H1 (cell line): ENCODE measurements at regions not wholly inside any gene's neighbourhood (a gene's known extent, or its start where the extent isn't known, plus 50 kb on each side); places are given as distances from the start of the nearest gene placed in this dataset.

Source experiments
- CTCF ChIA-PET: fragments of 300-600 bp; sonication (Branson Sonifier 250); formaldehyde crosslinking; loops from one replicate; lab custom pipeline; 2021; ENCODE audit not compliant: partially characterized antibody; lab: Charles Lee
- POLR2A ChIA-PET: fragments of 300-600 bp; sonication (Branson Sonifier 250); formaldehyde crosslinking; loops from one replicate; lab custom pipeline; 2021; ENCODE audit warnings: inconsistent platforms; ENCODE audit not compliant: partially characterized antibody; lab: Charles Lee
- DNase-seq, 2 experiments: peaks; one replicate each; pipeline versions ENCODE4 v3.0.0 to v3.0.0-alpha.2; 2010 to 2022; ENCODE audit warnings: low spot score in 2 of 2, low read depth in 1 of 2, mixed read lengths in 1 of 2
- FAIRE-seq: peaks from 2 replicates; lab custom pipeline; 2011; peaks lifted over from hg19 to GRCh38; lab: Jason Lieb, UNC
- H2AFZ ChIP-seq: 2 replicates; pipeline ENCODE4 v1.8.1; 2012; ENCODE audit warnings: low read length, inconsistent platforms
- H2AK5ac ChIP-seq: 2 replicates; pipeline ENCODE4 v1.6.1; 2013; ENCODE audit warnings: low read depth, low read length
- H2BK120ac ChIP-seq: replicated peaks from 2 replicates; pipeline ENCODE3; 2013; ENCODE audit warnings: low read depth, low read length, inconsistent platforms
- H2BK12ac ChIP-seq: 2 replicates; pipeline ENCODE4 v1.6.1; 2013; ENCODE audit warnings: low read depth, low read length
- H2BK15ac ChIP-seq: 2 replicates; pipeline ENCODE4 v1.6.1; 2013; ENCODE audit warnings: low read length
- H2BK20ac ChIP-seq: 2 replicates; pipeline ENCODE4 v1.6.1; 2013; ENCODE audit warnings: low read length
- H2BK5ac ChIP-seq: 2 replicates; pipeline ENCODE4 v1.6.1; 2013; ENCODE audit warnings: low read depth, low read length
- H3K14ac ChIP-seq: 2 replicates; pipeline ENCODE4 v1.6.1; 2013; ENCODE audit warnings: inconsistent platforms; ENCODE audit not compliant: insufficient read length
- H3K18ac ChIP-seq: 2 replicates; pipeline ENCODE4 v1.6.1; 2013; ENCODE audit warnings: low read length; ENCODE audit errors: extremely low read depth
- H3K23ac ChIP-seq: 2 replicates; pipeline ENCODE4 v1.6.1; 2013; ENCODE audit warnings: inconsistent platforms; ENCODE audit not compliant: insufficient read length
- H3K23me2 ChIP-seq: 2 replicates; pipeline ENCODE4 v1.6.1; 2013; ENCODE audit warnings: low read depth, low read length
- H3K27ac ChIP-seq: 2 replicates; pipeline ENCODE4 v1.6.1; 2011; ENCODE audit warnings: low read depth, low read length, inconsistent platforms
- H3K27me3 ChIP-seq, 4 experiments: replicated peaks in 1 of 4; 1 replicate in 1 of 4; 2 replicates in 3 of 4; pipeline versions ENCODE4 v1.6.1 to v1.8.1; 2011 to 2013; ENCODE audit warnings: low read length in 3 of 4, mild to moderate bottlenecking in 3 of 4, inconsistent platforms in 2 of 4, mixed read lengths in 2 of 4, moderate library complexity in 1 of 4; ENCODE audit not compliant: control insufficient read depth in 3 of 4, insufficient read depth in 3 of 4; ENCODE audit errors: extremely low read depth in 1 of 4
- H3K36me3 ChIP-seq, 4 experiments: 2 replicates each; pipeline versions ENCODE4 v1.6.1 to v1.8.1; 2011 to 2013; ENCODE audit warnings: mild to moderate bottlenecking in 4 of 4, low read length in 3 of 4, moderate library complexity in 2 of 4, control low read depth in 1 of 4, inconsistent platforms in 1 of 4; ENCODE audit not compliant: insufficient read depth in 4 of 4, control insufficient read depth in 2 of 4
- H3K4ac ChIP-seq: replicated peaks from 2 replicates; pipeline ENCODE3; 2013; ENCODE audit warnings: low read length, low read depth, mixed read lengths, inconsistent platforms; ENCODE audit not compliant: insufficient read length
- H3K4me1 ChIP-seq, 4 experiments: replicated peaks in 1 of 4; 1 replicate in 1 of 4; 2 replicates in 3 of 4; pipeline versions ENCODE4 v1.6.1 to v1.8.1; 2011 to 2013; ENCODE audit warnings: low read length in 3 of 4, inconsistent platforms in 2 of 4, mixed read lengths in 1 of 4; ENCODE audit not compliant: insufficient read depth in 4 of 4, control insufficient read depth in 3 of 4
- H3K4me2 ChIP-seq, 2 experiments: 2 replicates each; pipeline versions ENCODE4 v1.6.1 to v1.8.1; 2011 to 2013; ENCODE audit warnings: low read depth in 2 of 2, low read length in 2 of 2, control low read depth in 1 of 2, inconsistent platforms in 1 of 2, mild to moderate bottlenecking in 1 of 2; ENCODE audit not compliant: insufficient read depth in 1 of 2
- H3K4me3 ChIP-seq, 4 experiments: fragments of 200-600, 300-600 bp in 1 of 4; sonication (generic), shearing (Covaris generic), sonication (Bioruptor Twin) in 1 of 4; 2 replicates each; pipeline versions ENCODE4 v1.5.1 to v1.8.1; 2011 to 2016; ENCODE audit warnings: low read length in 4 of 4, low read depth in 3 of 4, control low read depth in 2 of 4, inconsistent platforms in 2 of 4, mild to moderate bottlenecking in 2 of 4, mixed read lengths in 1 of 4, moderate library complexity in 1 of 4; ENCODE audit not compliant: insufficient read depth in 2 of 4; ENCODE audit errors: extremely low read depth in 1 of 4
- H3K56ac ChIP-seq: replicated peaks from 2 replicates; pipeline ENCODE3; 2013; ENCODE audit warnings: low read depth, mild to moderate bottlenecking, mixed read lengths, low read length, inconsistent platforms; ENCODE audit not compliant: insufficient read length
- H3K79me1 ChIP-seq: 2 replicates; pipeline ENCODE4 v1.6.1; 2013; ENCODE audit warnings: low read depth, low read length, control low read depth
- H3K79me2 ChIP-seq, 2 experiments: 2 replicates each; pipeline versions ENCODE4 v1.6.1 to v1.8.1; 2012 to 2013; ENCODE audit warnings: low read length in 2 of 2, mild to moderate bottlenecking in 2 of 2, inconsistent platforms in 1 of 2; ENCODE audit not compliant: insufficient read depth in 2 of 2, control insufficient read depth in 1 of 2
- H3K9ac ChIP-seq, 4 experiments: replicated peaks in 1 of 4; 1 replicate in 1 of 4; 2 replicates in 3 of 4; pipeline versions ENCODE4 v1.6.1 to v1.8.1; 2011 to 2013; ENCODE audit warnings: low read depth in 3 of 4, low read length in 3 of 4, control low read depth in 2 of 4, mild to moderate bottlenecking in 2 of 4, moderate library complexity in 2 of 4, inconsistent platforms in 1 of 4; ENCODE audit errors: extremely low read depth in 1 of 4
- H3K9me3 ChIP-seq, 2 experiments: 2 replicates each; pipeline versions ENCODE4 v1.6.1 to v1.8.1; 2012 to 2013; ENCODE audit warnings: mild to moderate bottlenecking in 2 of 2, moderate library complexity in 2 of 2, control low read depth in 1 of 2, inconsistent platforms in 1 of 2, low read depth in 1 of 2, low read length in 1 of 2, mixed read lengths in 1 of 2; ENCODE audit not compliant: insufficient read depth in 2 of 2
- H4K20me1 ChIP-seq, 2 experiments: replicated peaks in 1 of 2; 2 replicates each; pipeline versions ENCODE3 to v1.8.1; 2011 to 2013; ENCODE audit warnings: inconsistent platforms in 2 of 2, low read length in 2 of 2, mild to moderate bottlenecking in 1 of 2; ENCODE audit not compliant: insufficient read depth in 2 of 2, control insufficient read depth in 1 of 2
- H4K5ac ChIP-seq: 2 replicates; pipeline ENCODE4 v1.6.1; 2013; ENCODE audit warnings: low read length, low read depth, mixed read lengths, inconsistent platforms; ENCODE audit not compliant: insufficient read length
- H4K8ac ChIP-seq: 2 replicates; pipeline ENCODE4 v1.8.0; 2013; ENCODE audit warnings: mild to moderate bottlenecking, moderate library complexity, low read length, inconsistent platforms; ENCODE audit not compliant: insufficient read depth; ENCODE audit errors: extremely low read depth
- H4K91ac ChIP-seq: replicated peaks from 2 replicates; pipeline ENCODE3; 2013; ENCODE audit warnings: low read length, mixed read lengths, inconsistent platforms; ENCODE audit not compliant: insufficient read length
- EP300 ChIP-seq, 2 experiments: IDR thresholded peaks; 1 replicate in 1 of 2; 2 replicates in 1 of 2; pipeline ENCODE4 v1.6.1; 2011 to 2012; ENCODE audit warnings: low read depth in 2 of 2, low read length in 2 of 2, mild to moderate bottlenecking in 2 of 2, borderline replicate concordance in 1 of 2, inconsistent platforms in 1 of 2, moderate library complexity in 1 of 2
- GTF2F1 ChIP-seq: IDR thresholded peaks from 2 replicates; pipeline ENCODE4 v1.6.1; 2012; ENCODE audit warnings: low read depth, low read length, improper control_type of control experiment, borderline replicate concordance
- MAFK ChIP-seq: IDR thresholded peaks from 2 replicates; pipeline ENCODE4 v1.6.1; 2012; ENCODE audit warnings: low read depth, mild to moderate bottlenecking, improper control_type of control experiment, low read length
- RBBP5 ChIP-seq: IDR thresholded peaks from 2 replicates; pipeline ENCODE4 v1.7.1; 2012; ENCODE audit warnings: low read depth, mild to moderate bottlenecking, inconsistent platforms, low read length, moderate library complexity, borderline replicate concordance
- SIRT6 ChIP-seq: IDR thresholded peaks from one replicate; pipeline ENCODE4 v1.7.1; 2012; ENCODE audit warnings: low read length, inconsistent platforms
- SP1 ChIP-seq: IDR thresholded peaks from 2 replicates; pipeline ENCODE4 v1.6.1; 2011; ENCODE audit warnings: low read depth, low read length
- SP4 ChIP-seq: IDR thresholded peaks from 2 replicates; pipeline ENCODE4 v1.6.1; 2012; ENCODE audit warnings: low read length, inconsistent platforms
- TAF1 ChIP-seq: IDR thresholded peaks from 2 replicates; pipeline ENCODE4 v1.6.1; 2011; ENCODE audit warnings: mild to moderate bottlenecking, low read depth, low read length
- WGBS, 2 experiments: shearing (Covaris generic) in 1 of 2; methylation state at CpG; one replicate each; pipeline versions ENCODE4 v1.1.6 to v1.1.7; 2013 to 2015; ENCODE audit warnings: low lambda C conversion rate in 2 of 2, mixed read lengths in 2 of 2, inconsistent platforms in 1 of 2, low coverage in 1 of 2, missing lambda C conversion rate in 1 of 2; ENCODE audit not compliant: insufficient replicate concordance in 2 of 2, insufficient coverage in 1 of 2, insufficient read length in 1 of 2; ENCODE audit errors: extremely low coverage in 1 of 2, missing lambda C conversion rate in 1 of 2; 5-methylcytosine and 5-hydroxymethylcytosine counted together
- TF ChIP-seq, protein P1 (sequence below), 3 experiments: IDR thresholded peaks; 1 replicate in 2 of 3; 2 replicates in 1 of 3; pipeline versions ENCODE4 v1.5.1 to v1.6.1; 2011; ENCODE audit warnings: low read length in 3 of 3, mild to moderate bottlenecking in 3 of 3, inconsistent platforms in 2 of 3, low read depth in 1 of 3, moderate library complexity in 1 of 3; ENCODE audit not compliant: insufficient read depth in 1 of 3; ENCODE audit errors: control extremely low read depth in 1 of 3

DNA sequence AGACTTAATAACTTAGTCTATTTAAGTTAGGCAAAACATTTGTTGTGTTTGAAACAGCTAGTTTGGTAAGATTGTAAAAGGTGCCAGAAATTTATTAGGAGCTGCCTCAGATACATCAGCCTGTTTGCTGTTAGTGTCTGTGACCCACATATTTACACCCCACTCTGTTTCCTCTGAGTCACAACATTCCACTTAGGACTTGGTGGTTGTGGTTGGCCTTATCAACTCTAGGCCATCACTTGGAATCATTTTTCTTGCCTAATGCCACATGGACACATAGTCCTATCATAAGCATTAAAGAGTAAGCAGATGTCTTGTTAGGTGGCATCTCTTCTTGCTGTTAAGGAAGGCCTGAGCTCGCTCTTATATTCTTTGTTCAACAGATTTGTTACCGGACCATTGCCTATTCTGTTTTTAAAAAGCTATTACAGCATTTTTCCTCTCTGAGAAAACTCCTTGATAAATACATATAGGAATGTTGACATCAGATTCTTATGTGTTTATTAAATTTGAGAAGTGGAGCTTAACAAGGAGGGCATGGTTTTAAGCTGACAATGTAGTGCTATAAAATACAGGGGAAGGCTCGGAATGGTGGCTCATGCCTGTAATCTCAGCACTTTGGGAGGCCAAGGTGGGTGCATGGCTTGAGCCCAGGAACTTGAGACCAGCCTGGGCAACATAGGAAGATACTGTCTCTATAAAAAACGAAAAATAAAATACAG, 51.2 kb upstream of the PGRMC2 start:
- H3K14ac ChIP-seq: no peak overlapping the region
- no peak overlapping the region for H2AK5ac ChIP-seq
- no peak overlapping the region for H3K23ac ChIP-seq
- no peak overlapping the region for H4K91ac ChIP-seq
- no peak overlapping the region for H3K4me3 ChIP-seq
- no peak overlapping the region for H3K4me2 ChIP-seq
- no peak overlapping the region for H4K5ac ChIP-seq
- H2BK120ac ChIP-seq: no peak overlapping the region
- no peak overlapping the region for H2AFZ ChIP-seq
- no peaks in the 10 kb centered on the region for H3K36me3 ChIP-seq
- H3K18ac ChIP-seq: no peak overlapping the region
- TF ChIP-seq TAF1: no peak
- TF ChIP-seq MAFK: no peak
- no peak for TF ChIP-seq GTF2F1
- TF ChIP-seq SIRT6: no peak
- no peak for TF ChIP-seq SP1
- TF ChIP-seq RBBP5: no peak
- TF ChIP-seq SP4: no peak
- TF ChIP-seq EP300 (IDR thresholded peaks at IDR 0.05; ENCODE audit: borderline replicate concordance in 1 of 2, low read depth in 2 of 2, low read length in 2 of 2): no peak
- TF ChIP-seq, protein P1, sequence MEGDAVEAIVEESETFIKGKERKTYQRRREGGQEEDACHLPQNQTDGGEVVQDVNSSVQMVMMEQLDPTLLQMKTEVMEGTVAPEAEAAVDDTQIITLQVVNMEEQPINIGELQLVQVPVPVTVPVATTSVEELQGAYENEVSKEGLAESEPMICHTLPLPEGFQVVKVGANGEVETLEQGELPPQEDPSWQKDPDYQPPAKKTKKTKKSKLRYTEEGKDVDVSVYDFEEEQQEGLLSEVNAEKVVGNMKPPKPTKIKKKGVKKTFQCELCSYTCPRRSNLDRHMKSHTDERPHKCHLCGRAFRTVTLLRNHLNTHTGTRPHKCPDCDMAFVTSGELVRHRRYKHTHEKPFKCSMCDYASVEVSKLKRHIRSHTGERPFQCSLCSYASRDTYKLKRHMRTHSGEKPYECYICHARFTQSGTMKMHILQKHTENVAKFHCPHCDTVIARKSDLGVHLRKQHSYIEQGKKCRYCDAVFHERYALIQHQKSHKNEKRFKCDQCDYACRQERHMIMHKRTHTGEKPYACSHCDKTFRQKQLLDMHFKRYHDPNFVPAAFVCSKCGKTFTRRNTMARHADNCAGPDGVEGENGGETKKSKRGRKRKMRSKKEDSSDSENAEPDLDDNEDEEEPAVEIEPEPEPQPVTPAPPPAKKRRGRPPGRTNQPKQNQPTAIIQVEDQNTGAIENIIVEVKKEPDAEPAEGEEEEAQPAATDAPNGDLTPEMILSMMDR (IDR thresholded peaks at IDR 0.05; ENCODE audit: control extremely low read depth in 1 of 3, insufficient read depth in 1 of 3, low read depth in 1 of 3, low read length in 3 of 3): no peak
- DNase-seq: no peak
- peaks cover 0 to 2% (median 0%) of the 10 kb centered on the region in 4 experiments; a peak in 1 of 7 replicates for H3K4me1 ChIP-seq
- no peak overlapping the region for H3K4ac ChIP-seq
- no peak overlapping the region for H3K56ac ChIP-seq
- FAIRE-seq: no peak
- POLR2A ChIA-PET: no interaction called here
- H3K9ac ChIP-seq: no peak overlapping the region
- H4K8ac ChIP-seq: no peak overlapping the region
- CTCF ChIA-PET: interaction anchor here (0.6 to 1.4 kb wide), 3 partner anchors 11 to 261 kb away, joined by 3 to 4 read pairs (median 4); no protein-coding TSS in a partner anchor
- no peak overlapping the region for H2BK12ac ChIP-seq
- H2BK5ac ChIP-seq: no peak overlapping the region
- H3K79me1 ChIP-seq: 0 out of 2 replicates have a peak, but pooled peaks cover 2% of the 10 kb centered on the region
- no peak overlapping the region for H3K27ac ChIP-seq
- no peaks in the 10 kb centered on the region for H4K20me1 ChIP-seq
- no peaks in the 10 kb centered on the region for H3K23me2 ChIP-seq
- H3K9me3 ChIP-seq: no peaks in the 10 kb centered on the region
- 88% methylated on average over 4 of the region's 4 CpGs; no CpG with 5 or more reads in 1 of the 2 experiments for WGBS, 2 experiments
- H3K27me3 ChIP-seq: no peaks in the 10 kb centered on the region
- no peak overlapping the region for H2BK15ac ChIP-seq
- no peaks in the 10 kb centered on the region for H3K79me2 ChIP-seq
- H2BK20ac ChIP-seq: no peak overlapping the region
